ENCODE measurements at regions not wholly inside any gene's neighbourhood (a gene's known extent, or its start where the extent isn't known, plus 50 kb on each side); places are given as distances from the start of the nearest gene placed in this dataset.

DNA sequence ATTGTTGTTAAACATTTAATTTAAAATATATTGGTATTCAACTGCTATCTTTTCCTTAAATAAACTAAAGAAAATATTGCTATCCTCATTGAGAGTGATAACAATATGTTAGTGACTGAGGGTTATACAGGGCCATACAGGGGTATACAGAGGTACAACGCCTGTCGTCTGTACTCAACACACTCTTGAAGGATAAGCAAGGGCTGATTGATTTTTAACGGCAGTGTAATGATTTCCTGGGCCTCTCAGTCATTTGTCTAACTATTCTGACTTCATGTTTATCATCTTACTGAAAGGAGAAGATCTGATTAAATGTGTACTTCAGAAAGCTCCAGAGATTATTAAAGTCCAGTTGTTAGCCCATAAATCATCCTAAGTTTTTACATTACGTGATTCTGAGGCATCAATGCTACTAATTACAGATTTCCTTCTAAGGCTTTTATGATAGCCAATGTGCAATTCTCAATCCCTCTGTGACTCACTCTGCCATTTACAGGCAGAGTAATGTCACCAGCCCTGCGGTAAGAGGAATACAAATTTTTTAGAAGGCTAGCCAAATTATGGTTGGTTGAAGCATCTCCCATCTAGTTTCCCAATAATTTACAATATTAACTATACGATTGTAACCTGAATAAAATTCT, 893.0 kb upstream of the CHAC2 start (continued):
- TF ChIP-seq, protein P1, sequence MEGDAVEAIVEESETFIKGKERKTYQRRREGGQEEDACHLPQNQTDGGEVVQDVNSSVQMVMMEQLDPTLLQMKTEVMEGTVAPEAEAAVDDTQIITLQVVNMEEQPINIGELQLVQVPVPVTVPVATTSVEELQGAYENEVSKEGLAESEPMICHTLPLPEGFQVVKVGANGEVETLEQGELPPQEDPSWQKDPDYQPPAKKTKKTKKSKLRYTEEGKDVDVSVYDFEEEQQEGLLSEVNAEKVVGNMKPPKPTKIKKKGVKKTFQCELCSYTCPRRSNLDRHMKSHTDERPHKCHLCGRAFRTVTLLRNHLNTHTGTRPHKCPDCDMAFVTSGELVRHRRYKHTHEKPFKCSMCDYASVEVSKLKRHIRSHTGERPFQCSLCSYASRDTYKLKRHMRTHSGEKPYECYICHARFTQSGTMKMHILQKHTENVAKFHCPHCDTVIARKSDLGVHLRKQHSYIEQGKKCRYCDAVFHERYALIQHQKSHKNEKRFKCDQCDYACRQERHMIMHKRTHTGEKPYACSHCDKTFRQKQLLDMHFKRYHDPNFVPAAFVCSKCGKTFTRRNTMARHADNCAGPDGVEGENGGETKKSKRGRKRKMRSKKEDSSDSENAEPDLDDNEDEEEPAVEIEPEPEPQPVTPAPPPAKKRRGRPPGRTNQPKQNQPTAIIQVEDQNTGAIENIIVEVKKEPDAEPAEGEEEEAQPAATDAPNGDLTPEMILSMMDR (IDR thresholded peaks at IDR 0.05 in 2 of 3, conservative IDR thresholded peaks at IDR 0.05 in 1 of 3; ENCODE audit: control insufficient read depth in 2 of 3, extremely low read depth in 1 of 3, insufficient read depth in 1 of 3, low read depth in 3 of 3, low read length in 3 of 3): no peak
- TF ChIP-seq JUND (IDR thresholded peaks at IDR 0.05; ENCODE audit: low read depth, low read length) (no peak), TCF12 (IDR thresholded peaks at IDR 0.05; ENCODE audit: low read depth, low read length) (no peak)
- TF ChIP-seq, protein P2, sequence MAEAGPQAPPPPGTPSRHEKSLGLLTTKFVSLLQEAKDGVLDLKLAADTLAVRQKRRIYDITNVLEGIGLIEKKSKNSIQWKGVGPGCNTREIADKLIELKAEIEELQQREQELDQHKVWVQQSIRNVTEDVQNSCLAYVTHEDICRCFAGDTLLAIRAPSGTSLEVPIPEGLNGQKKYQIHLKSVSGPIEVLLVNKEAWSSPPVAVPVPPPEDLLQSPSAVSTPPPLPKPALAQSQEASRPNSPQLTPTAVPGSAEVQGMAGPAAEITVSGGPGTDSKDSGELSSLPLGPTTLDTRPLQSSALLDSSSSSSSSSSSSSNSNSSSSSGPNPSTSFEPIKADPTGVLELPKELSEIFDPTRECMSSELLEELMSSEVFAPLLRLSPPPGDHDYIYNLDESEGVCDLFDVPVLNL (IDR thresholded peaks at IDR 0.05; ENCODE audit: low read depth, low read length): no peak

DNA sequence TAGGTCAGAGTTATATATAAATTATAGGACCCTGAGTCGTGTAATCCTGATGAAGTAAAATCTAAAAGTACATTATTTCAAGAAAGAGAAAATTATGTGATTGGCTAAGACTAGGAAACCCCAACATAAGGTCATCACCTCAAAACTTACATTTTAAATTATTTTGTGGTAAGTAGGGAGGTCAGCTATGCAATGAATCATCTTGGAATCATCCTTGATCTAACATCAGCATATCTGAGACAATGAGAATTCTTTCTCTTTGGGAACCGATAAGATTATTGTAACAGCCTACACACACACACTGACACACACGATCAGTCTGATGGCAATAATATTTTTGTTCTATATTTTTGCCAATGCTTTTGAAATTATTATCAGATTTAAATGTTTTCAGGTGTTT, 904.8 kb upstream of the CHAC2 start:
- ChIA-PET POLR2A (no interaction called here), SMC1A (ENCODE audit: uncharacterized antibody, unreplicated experiment) (no interaction called here), RAD21 (ENCODE audit: unreplicated experiment) (no interaction called here), CTCF (no interaction called here)
- Histone ChIP-seq H3K27me3 (replicated peaks in 1 of 2; ENCODE audit: control insufficient read depth in 2 of 2, insufficient read depth in 2 of 2, low read length in 1 of 2) (no peaks in the 10 kb centered on the region), H2AFZ (ENCODE audit: control insufficient read depth, low read depth, low read length) (no peak overlapping the region), H3K4me2 (ENCODE audit: control insufficient read depth, insufficient read depth) (no peak overlapping the region), H3K9ac (ENCODE audit: control insufficient read depth, insufficient read depth, low read length) (no peak overlapping the region), H3K27ac (ENCODE audit: control insufficient read depth, insufficient read depth) (no peak overlapping the region), H3K9me3 (replicated peaks; ENCODE audit: control insufficient read depth, insufficient read depth, low read length) (no peaks in the 10 kb centered on the region), H4K20me1 (ENCODE audit: control insufficient read depth, insufficient read depth) (no peaks in the 10 kb centered on the region), H3K4me3 (no peak overlapping the region), H3K4me1 (ENCODE audit: control insufficient read depth, insufficient read depth, low read length) (no peaks in the 10 kb centered on the region), H3K36me3 (ENCODE audit: control insufficient read depth in 2 of 2, insufficient read depth in 2 of 2, low read length in 1 of 2) (no peaks in the 10 kb centered on the region), H3K79me2 (ENCODE audit: control insufficient read depth, insufficient read depth, low read length) (no peaks in the 10 kb centered on the region)
- DNase-seq (ENCODE audit: low read depth, low spot score) (no peak), FAIRE-seq (no peak), ATAC-seq (no peak)
- in situ Hi-C loops (cut with MboI): no loop called here
- TF ChIP-seq KDM1A (IDR thresholded peaks at IDR 0.05; ENCODE audit: borderline replicate concordance): no peak
- TF ChIP-seq, protein P3, sequence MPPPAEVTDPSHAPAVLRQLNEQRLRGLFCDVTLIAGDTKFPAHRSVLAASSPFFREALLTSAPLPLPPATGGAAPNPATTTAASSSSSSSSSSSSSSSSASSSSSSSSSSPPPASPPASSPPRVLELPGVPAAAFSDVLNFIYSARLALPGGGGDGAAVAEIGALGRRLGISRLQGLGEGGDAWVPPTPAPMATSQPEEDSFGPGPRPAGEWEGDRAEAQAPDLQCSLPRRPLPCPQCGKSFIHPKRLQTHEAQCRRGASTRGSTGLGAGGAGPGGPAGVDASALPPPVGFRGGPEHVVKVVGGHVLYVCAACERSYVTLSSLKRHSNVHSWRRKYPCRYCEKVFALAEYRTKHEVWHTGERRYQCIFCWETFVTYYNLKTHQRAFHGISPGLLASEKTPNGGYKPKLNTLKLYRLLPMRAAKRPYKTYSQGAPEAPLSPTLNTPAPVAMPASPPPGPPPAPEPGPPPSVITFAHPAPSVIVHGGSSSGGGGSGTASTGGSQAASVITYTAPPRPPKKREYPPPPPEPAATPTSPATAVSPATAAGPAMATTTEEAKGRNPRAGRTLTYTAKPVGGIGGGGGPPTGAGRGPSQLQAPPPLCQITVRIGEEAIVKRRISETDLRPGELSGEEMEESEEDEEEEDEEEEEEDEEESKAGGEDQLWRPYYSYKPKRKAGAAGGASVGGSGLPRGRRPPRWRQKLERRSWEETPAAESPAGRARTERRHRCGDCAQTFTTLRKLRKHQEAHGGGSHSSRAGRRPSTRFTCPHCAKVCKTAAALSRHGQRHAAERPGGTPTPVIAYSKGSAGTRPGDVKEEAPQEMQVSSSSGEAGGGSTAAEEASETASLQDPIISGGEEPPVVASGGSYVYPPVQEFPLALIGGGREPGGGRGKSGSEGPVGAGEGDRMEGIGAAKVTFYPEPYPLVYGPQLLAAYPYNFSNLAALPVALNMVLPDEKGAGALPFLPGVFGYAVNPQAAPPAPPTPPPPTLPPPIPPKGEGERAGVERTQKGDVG (CRISPR knock-in tag; IDR thresholded peaks at IDR 0.05): no peak
- no peak for TF ChIP-seq GATAD2B (conservative IDR thresholded peaks at IDR 0.05; ENCODE audit: low read depth)
- TF ChIP-seq, protein P4, sequence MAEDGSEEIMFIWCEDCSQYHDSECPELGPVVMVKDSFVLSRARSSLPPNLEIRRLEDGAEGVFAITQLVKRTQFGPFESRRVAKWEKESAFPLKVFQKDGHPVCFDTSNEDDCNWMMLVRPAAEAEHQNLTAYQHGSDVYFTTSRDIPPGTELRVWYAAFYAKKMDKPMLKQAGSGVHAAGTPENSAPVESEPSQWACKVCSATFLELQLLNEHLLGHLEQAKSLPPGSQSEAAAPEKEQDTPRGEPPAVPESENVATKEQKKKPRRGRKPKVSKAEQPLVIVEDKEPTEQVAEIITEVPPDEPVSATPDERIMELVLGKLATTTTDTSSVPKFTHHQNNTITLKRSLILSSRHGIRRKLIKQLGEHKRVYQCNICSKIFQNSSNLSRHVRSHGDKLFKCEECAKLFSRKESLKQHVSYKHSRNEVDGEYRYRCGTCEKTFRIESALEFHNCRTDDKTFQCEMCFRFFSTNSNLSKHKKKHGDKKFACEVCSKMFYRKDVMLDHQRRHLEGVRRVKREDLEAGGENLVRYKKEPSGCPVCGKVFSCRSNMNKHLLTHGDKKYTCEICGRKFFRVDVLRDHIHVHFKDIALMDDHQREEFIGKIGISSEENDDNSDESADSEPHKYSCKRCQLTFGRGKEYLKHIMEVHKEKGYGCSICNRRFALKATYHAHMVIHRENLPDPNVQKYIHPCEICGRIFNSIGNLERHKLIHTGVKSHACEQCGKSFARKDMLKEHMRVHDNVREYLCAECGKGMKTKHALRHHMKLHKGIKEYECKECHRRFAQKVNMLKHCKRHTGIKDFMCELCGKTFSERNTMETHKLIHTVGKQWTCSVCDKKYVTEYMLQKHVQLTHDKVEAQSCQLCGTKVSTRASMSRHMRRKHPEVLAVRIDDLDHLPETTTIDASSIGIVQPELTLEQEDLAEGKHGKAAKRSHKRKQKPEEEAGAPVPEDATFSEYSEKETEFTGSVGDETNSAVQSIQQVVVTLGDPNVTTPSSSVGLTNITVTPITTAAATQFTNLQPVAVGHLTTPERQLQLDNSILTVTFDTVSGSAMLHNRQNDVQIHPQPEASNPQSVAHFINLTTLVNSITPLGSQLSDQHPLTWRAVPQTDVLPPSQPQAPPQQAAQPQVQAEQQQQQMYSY (CRISPR knock-in tag; IDR thresholded peaks at IDR 0.05): no peak
- no TSS peak for BruUV-seq (replicated peaks)
- 15% methylated on average over 3 of the region's 3 CpGs for WGBS (ENCODE audit: insufficient coverage, insufficient replicate concordance, low lambda C conversion rate, missing lambda C conversion rate)
- intact Hi-C loops (cut with micrococcal nuclease; ENCODE audit: unreplicated experiment): no loop called here
